ENCODE measurements at regions not wholly inside any gene's neighbourhood (a gene's known extent, or its start where the extent isn't known, plus 50 kb on each side); places are given as distances from the start of the nearest gene placed in this dataset.

DNA sequence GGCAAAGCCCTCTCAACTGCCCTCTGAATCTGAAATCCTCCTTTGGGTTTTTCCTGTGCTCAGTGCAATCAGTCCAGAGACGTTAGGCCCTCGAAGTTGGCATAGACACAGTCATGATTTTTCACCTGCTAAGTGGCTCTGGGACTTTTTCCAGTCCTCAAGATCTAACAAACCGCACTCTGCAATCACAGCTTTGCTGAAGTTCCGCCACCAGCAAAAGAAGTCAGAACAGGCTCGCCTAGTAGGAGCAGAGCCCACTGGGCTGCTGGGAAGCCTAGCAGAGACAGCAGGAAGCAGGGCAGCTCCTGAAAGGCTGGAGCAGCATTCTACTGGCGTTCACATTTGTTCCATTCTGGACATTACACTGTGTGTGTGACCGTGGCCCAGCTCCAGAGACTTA lies 222.8 kb upstream of the KIF2A start:
- no peak for DNase-seq (ENCODE audit: low spot score)
- H3K36me3 Mint-ChIP-seq (ENCODE audit: low read depth, unreplicated experiment) = no peaks in the 10 kb centered on the region
- TF ChIP-seq, protein P1, sequence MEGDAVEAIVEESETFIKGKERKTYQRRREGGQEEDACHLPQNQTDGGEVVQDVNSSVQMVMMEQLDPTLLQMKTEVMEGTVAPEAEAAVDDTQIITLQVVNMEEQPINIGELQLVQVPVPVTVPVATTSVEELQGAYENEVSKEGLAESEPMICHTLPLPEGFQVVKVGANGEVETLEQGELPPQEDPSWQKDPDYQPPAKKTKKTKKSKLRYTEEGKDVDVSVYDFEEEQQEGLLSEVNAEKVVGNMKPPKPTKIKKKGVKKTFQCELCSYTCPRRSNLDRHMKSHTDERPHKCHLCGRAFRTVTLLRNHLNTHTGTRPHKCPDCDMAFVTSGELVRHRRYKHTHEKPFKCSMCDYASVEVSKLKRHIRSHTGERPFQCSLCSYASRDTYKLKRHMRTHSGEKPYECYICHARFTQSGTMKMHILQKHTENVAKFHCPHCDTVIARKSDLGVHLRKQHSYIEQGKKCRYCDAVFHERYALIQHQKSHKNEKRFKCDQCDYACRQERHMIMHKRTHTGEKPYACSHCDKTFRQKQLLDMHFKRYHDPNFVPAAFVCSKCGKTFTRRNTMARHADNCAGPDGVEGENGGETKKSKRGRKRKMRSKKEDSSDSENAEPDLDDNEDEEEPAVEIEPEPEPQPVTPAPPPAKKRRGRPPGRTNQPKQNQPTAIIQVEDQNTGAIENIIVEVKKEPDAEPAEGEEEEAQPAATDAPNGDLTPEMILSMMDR (IDR thresholded peaks at IDR 0.05; ENCODE audit: unreplicated experiment) = no peak
- H3K4me1 Mint-ChIP-seq (ENCODE audit: unreplicated experiment) = no peaks in the 10 kb centered on the region
- H3K27ac Mint-ChIP-seq (ENCODE audit: unreplicated experiment) = no peak overlapping the region
- H3K4me3 Mint-ChIP-seq (ENCODE audit: unreplicated experiment) = no peak overlapping the region
- no peaks in the 10 kb centered on the region for H3K9me3 Mint-ChIP-seq (ENCODE audit: unreplicated experiment)
- H3K27me3 Mint-ChIP-seq (ENCODE audit: unreplicated experiment) = no peaks in the 10 kb centered on the region

DNA sequence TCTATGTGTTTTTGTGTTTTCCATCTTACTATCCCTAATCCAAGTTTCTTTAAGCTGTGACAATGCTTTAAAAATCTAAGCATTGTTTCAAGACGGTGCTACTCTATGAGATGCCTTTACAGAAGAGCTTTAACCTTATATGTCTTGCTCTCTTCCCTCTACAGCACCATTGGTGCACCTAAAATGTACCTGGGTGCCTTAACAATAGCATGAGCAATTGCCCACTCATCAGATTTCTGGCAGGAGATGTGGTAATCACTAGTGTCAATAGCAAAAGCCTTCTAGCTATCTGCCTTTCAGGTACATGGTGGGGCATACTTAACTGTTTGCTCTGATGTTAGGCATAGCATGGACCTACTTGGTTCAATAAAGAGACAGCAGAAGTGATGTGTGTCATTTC lies 222.3 kb upstream of the KIF2A start:
- H3K4me3 Mint-ChIP-seq (ENCODE audit: unreplicated experiment) = no peak overlapping the region
- TF ChIP-seq, protein P1 (IDR thresholded peaks at IDR 0.05; ENCODE audit: unreplicated experiment) = no peak
- no peak for DNase-seq (ENCODE audit: low spot score)
- H3K4me1 Mint-ChIP-seq (ENCODE audit: unreplicated experiment) = no peaks in the 10 kb centered on the region
- H3K27ac Mint-ChIP-seq (ENCODE audit: unreplicated experiment) = no peak overlapping the region
- H3K36me3 Mint-ChIP-seq (ENCODE audit: low read depth, unreplicated experiment) = no peaks in the 10 kb centered on the region
- no peaks in the 10 kb centered on the region for H3K27me3 Mint-ChIP-seq (ENCODE audit: unreplicated experiment)
- H3K9me3 Mint-ChIP-seq (ENCODE audit: unreplicated experiment) = no peaks in the 10 kb centered on the region

DNA sequence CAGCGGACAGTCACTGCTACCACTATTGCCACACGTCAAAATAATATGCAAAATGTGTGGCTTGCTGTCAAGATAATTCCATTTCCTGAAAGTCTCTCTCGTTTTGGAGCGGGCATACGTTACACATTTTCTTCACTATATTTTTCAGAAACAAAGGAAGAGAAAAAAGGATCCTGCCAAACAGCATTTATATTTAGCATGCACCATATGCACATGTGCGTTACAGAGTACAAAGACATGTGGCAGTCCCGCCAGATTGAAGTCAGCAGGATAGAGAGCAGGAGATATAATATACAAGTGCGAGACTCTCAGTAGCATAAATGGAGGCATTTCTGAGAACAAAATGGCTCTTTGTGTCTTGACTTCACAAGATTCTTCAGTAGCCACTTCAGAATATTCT lies 221.6 kb upstream of the KIF2A start:
- Mint-ChIP-seq H3K27me3 (ENCODE audit: unreplicated experiment) (no peaks in the 10 kb centered on the region), H3K4me3 (ENCODE audit: unreplicated experiment) (no peak overlapping the region), H3K27ac (ENCODE audit: unreplicated experiment) (no peak overlapping the region), H3K36me3 (ENCODE audit: low read depth, unreplicated experiment) (no peaks in the 10 kb centered on the region), H3K9me3 (ENCODE audit: unreplicated experiment) (no peaks in the 10 kb centered on the region), H3K4me1 (ENCODE audit: unreplicated experiment) (no peaks in the 10 kb centered on the region)
- TF ChIP-seq, protein P1 (IDR thresholded peaks at IDR 0.05; ENCODE audit: unreplicated experiment) = no peak
- DNase-seq (ENCODE audit: low spot score) = no peak

DNA sequence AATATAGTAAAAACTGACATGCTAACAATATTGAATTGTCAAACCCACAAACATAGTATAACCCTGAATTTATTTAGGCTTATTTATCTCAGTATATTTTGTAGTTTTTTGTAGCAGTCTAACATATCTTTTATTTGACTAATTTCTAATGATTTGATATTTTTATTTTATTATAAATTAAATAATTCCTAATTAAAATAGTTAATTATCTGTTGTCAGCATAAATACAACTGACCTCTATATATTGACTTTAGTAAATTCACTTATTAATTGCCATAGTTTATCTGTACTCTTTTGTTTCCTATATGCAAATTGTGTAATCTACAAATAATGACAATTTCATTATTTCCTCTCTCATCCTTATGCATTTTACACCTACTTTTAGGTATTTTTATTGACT lies 215.1 kb upstream of the KIF2A start:
- Mint-ChIP-seq H3K36me3 (ENCODE audit: low read depth, unreplicated experiment) (no peaks in the 10 kb centered on the region), H3K4me3 (ENCODE audit: unreplicated experiment) (no peak overlapping the region), H3K27ac (ENCODE audit: unreplicated experiment) (no peak overlapping the region), H3K27me3 (ENCODE audit: unreplicated experiment) (no peaks in the 10 kb centered on the region), H3K4me1 (ENCODE audit: unreplicated experiment) (no peaks in the 10 kb centered on the region), H3K9me3 (ENCODE audit: unreplicated experiment) (no peaks in the 10 kb centered on the region)
- DNase-seq (ENCODE audit: low spot score) = no peak
- TF ChIP-seq, protein P1 (IDR thresholded peaks at IDR 0.05; ENCODE audit: unreplicated experiment) = no peak

DNA sequence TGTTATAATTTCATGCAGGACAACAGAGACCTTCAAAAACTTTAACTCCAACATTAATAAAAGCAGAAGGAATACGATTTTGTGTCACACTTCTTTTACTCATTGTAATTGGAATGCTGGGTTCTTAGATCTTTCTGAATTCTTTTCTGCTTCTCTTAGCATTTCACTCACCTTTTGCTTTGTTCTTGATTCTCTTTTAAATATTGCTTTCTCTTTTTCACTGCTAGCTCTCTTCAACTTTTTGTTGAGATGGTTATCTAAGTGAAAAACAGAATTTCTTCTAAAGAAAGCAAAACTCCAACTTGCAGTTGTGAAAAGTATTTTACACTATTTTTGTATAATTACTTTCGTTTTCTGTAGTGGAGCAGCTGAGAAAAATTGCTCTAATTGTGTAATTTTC lies 212.6 kb upstream of the KIF2A start:
- DNase-seq (ENCODE audit: low spot score) = no peak
- Mint-ChIP-seq H3K36me3 (ENCODE audit: low read depth, unreplicated experiment) (no peaks in the 10 kb centered on the region), H3K9me3 (ENCODE audit: unreplicated experiment) (no peaks in the 10 kb centered on the region), H3K4me3 (ENCODE audit: unreplicated experiment) (no peak overlapping the region), H3K4me1 (ENCODE audit: unreplicated experiment) (no peaks in the 10 kb centered on the region), H3K27ac (ENCODE audit: unreplicated experiment) (no peak overlapping the region), H3K27me3 (ENCODE audit: unreplicated experiment) (no peaks in the 10 kb centered on the region)
- TF ChIP-seq, protein P1 (IDR thresholded peaks at IDR 0.05; ENCODE audit: unreplicated experiment) = no peak
